Kidney glomerular epithelial cell (primary cell): ENCODE measurements at regions not wholly inside any gene's neighbourhood (a gene's known extent, or its start where the extent isn't known, plus 50 kb on each side); places are given as distances from the start of the nearest gene placed in this dataset.
"Not testable (repeated sequence)": the region's sequence is repeated elsewhere in the genome, so short reads cannot be mapped to it uniquely, and the experiment has no call there.

Experiments
- DNase-seq: peaks from one replicate; lab custom pipeline; 2025; lab: John Stamatoyannopoulos, UW

DNA sequence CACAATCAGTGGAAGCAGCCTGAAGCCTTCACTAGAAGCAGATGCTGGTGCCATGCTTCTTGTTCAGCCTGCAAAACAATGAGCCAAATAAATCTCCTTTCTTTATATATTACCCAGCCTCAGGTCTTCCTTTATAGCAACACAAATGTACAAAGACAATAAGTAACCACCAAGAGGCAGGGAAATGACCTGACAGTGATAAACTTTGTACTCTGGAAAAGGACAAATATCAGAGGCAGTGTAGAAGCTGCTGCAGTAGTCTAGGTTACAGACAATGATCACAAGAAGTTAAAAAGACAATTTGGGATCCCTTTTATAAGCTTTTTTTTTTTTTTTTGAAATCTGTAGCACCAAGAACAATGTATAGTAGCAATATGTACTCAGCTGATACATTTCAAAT, 760.3 kb downstream of the TTLL7 start:
- DNase-seq: not testable (repeated sequence)

DNA sequence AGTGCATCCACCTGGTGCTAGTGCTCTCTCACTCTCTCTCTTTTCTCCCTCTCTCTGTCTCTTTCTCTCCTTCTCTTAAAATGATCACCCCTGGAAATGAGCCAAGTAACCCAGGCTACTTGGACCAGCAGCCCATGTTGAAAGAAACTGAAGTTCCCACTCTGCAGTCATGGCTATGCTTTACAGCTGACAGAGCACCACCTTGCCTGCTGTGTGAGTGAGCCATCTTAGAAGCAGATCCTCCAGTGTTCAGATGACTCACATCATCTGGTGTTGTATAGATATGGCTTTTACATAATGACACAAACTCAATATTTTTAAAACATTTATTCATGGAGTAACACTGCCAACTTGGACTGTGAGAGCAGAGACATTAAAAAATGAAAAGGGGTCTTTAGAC, 779.1 kb downstream of the TTLL7 start:
- DNase-seq: not testable (repeated sequence)

- not testable (repeated sequence) for DNase-seq
Observed at GRCh38 chr1:83218036-83218716, 780.8 kb downstream of the TTLL7 start.

- DNase-seq: not testable (repeated sequence)
Observed at GRCh38 chr1:83214317-83214716, 784.6 kb downstream of the TTLL7 start.

DNA sequence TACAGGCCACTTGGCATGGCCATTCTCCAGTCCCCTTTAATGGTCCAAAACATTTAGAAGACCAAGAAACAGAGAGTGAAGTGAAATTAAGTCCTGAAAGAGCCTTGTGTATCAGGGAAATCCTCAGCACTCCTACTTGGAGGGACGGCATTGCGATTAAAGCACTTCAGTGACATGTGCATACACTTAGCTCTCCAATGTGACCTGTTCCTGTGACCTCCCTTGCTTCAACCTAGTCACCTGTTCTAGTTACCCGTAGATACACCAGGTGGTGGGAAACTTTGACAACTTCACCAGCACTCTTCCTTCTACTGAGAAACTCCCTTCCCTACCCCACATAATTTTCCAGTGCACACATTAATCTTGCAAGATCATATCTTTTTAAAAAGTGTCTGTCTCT, 785.3 kb downstream of the TTLL7 start:
- DNase-seq: not testable (repeated sequence)

DNA sequence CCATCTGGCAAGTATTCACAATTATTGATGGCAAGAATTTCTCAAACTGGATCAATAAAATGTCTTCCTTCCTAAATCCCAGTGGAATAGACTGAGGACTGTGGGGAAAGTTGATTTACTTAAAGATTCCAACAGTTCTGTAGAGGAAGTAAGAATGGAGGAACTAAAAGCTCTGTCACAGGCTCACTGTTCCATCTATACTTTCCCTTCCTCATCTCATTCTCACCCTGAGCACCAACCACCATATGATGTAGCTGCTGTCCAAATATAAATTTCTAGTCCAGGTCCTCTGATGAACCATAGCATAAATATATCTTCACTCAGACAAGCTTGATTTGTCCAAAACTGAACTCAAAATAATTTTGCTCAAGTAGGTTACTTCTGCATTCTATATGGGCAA, 786.9 kb downstream of the TTLL7 start:
- not testable (repeated sequence) for DNase-seq

DNA sequence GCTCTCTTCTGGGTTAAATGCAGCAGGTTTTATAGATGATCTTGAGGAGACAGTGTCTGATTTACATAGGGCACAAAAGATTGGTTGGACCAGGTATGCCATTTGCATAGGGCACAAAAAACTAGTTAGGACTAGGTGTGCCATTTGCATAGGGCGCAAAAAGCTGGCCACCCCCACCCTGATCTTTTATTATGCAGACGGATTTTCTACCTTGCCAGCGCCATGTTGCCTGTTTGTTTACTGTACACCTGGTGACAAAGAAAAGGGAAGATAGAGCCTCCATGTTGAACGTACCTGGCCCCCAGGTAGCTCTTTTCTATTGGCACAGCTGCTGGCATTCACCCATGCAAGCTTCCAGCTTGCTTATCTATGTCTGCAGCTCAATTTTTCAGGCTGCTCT, 790.4 kb downstream of the TTLL7 start:
- DNase-seq: not testable (repeated sequence)

DNA sequence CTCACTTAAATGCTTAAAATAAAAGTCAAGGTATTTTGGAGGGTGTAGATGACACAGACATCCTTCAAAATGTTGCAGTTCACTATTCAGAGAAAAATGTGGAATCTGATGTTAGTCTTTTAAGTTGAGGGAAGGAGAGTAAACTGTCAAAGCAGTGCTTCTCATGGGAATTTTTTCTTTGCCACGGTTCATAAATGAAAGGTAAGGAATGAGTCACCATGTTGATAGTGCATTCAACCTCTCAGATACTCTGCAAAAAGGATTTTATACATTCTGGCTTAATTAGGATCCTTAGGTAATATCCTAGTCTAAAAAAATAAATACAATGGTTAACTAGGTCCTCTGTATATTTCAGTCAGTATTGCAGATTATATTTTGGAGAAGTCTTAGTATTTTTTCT, 804.3 kb downstream of the TTLL7 start:
- not testable (repeated sequence) for DNase-seq

DNA sequence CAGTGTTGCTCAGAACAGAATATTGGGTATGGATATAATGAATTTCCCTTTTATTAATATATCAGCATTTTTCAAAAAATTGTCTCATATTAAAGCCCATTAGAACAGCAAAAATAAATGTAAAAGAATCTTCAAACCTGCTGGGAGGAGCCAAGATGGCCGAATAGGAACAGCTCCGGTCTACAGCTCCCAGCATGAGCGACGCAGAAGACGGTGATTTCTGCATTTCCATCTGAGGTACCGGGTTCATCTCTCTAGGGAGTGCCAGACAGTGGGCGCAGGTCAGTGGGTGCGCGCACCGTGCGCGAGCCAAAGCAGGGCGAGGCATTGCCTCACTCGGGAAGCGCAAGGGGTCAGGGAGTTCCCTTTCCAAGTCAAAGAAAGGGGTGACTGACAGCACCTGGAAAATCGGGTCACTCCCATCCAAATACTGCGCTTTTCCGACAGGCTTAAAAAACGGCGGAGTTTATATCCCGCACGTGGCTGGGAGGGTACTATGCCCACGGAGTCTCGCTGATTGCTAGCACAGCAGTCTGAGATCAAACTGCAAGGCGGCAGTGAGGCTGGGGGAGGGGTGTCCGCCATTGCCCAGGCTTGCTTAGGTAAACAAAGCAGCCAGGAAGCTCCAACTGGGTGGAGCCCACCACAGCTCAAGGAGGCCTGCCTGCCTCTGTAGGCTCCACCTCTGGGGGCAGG, 816.8 kb downstream of the TTLL7 start:
- not testable (repeated sequence) for DNase-seq

DNA sequence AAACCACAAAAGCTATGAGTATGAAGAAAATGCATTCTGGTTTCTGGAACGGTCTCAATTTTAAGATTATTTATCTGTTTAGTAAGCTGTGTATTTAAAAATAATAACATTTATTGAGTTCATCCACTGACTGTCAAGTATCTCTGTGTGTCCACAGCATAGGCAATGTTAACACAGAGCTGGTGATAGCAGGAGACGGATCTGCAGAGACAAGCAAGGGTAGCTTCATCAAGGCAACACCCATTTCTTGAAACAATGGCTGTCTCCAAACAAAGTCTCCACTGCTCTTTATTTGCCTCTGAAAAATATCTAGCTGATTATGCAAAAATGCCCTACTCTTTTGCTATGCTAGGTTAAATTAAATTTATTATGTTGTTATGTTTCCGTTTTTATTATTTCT, 818.3 kb downstream of the TTLL7 start:
- not testable (repeated sequence) for DNase-seq

- not testable (repeated sequence) for DNase-seq
Observed at GRCh38 chr1:83167634-83168033, 831.3 kb downstream of the TTLL7 start.

- DNase-seq: not testable (repeated sequence)
Observed at GRCh38 chr1:83163879-83164475, 835.0 kb downstream of the TTLL7 start.

GRCh38 chr1:83158924-83159323, 840.0 kb downstream of the TTLL7 start:
- DNase-seq: not testable (repeated sequence)

GRCh38 chr1:83154306-83154705, 844.6 kb downstream of the TTLL7 start:
- DNase-seq: peak; percentile 40

DNA sequence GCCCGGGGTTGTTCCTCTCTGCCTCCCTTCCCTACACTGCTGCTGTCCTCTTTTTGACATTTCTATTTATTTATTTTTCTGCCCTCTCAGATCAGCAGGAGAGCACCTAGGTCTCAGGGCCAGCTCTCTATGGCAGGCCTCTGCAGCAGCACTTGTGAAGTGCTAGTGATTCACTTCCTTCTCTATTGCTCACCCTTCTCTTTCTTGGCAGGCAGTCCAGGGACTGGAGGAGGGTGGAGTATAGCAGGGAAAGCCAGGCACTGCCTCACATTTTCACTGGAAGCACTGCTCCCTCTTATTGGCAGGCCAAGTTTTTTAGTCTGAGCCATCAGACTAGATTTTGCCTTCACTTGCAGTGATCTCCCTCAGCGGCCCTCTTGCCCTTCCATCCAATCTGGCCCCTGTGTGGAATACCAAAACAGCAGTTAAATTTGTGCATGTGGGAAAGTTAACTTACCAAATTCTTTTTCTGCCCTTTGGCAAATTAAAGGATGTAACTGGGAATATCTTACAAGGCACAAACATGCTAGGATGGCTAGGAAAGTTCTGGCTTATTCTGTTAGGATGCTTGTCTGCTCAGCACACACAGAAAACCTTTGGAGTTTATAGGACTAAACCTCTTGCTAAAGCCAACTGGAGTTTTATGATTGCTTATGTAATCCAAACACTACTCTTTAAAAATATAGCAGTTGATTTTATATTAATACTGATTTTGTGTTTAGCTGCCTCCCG, 847.6 kb downstream of the TTLL7 start:
- DNase-seq: peak; percentile 64

GRCh38 chr1:83150479-83150878, 848.5 kb downstream of the TTLL7 start:
- not testable (repeated sequence) for DNase-seq

GRCh38 chr1:83145820-83146219, 853.1 kb downstream of the TTLL7 start:
- DNase-seq: not testable (repeated sequence)

GRCh38 chr1:83142802-83143201, 856.1 kb downstream of the TTLL7 start:
- DNase-seq: not testable (repeated sequence)

DNA sequence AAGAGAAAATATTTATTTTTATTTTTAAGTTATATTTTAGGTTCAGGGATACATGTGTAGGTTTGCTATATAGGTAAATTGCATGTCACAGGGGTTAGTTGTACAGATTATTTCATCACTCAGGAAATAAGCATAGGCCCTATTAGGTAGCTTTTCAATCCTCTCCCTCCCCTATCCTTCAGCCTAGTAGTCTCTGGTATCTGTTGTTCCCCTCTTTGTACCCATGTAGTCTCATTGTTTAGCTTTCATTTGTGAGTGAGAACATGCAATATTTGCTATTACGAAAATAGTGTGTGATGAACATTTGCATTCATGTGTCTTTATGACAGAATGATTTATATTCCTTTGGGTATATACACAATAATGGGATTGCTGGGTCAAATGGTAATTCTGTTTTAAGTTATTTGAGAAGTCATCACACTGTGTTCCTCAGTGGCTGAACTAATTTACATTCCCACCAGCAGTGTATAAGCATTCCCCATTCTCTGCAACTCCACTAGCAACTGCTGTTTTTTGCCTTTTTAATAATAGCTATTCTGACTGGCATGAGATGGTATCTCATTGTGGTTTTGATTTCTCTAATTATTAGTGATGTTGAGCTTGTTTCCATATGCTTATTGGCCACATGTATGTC, 863.3 kb downstream of the TTLL7 start:
- DNase-seq: not testable (repeated sequence)

GRCh38 chr1:83134322-83135014, 864.5 kb downstream of the TTLL7 start:
- not testable (repeated sequence) for DNase-seq

DNA sequence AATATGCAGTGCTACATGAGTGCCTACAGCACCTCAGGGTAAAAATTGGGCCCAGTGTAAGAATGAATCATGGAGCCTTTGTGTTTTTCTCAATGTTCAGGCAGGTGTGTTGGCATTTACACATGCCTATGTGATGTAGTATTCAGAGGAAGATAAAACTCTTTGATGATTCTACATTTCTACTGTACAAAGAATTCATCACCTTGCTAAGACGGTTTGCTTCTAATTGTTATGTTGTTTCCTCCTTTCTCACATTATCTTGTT, 867.3 kb downstream of the TTLL7 start:
- DNase-seq: no peak
